DMS79 treated with DMSO at 0.1 percent for 48 hours (cell line): ENCODE measurements at regions not wholly inside any gene's neighbourhood (a gene's known extent, or its start where the extent isn't known, plus 50 kb on each side); places are given as distances from the start of the nearest gene placed in this dataset.

Experiments
- DNase-seq: peaks from one replicate; lab custom pipeline; 2025; lab: John Stamatoyannopoulos, UW

DNA sequence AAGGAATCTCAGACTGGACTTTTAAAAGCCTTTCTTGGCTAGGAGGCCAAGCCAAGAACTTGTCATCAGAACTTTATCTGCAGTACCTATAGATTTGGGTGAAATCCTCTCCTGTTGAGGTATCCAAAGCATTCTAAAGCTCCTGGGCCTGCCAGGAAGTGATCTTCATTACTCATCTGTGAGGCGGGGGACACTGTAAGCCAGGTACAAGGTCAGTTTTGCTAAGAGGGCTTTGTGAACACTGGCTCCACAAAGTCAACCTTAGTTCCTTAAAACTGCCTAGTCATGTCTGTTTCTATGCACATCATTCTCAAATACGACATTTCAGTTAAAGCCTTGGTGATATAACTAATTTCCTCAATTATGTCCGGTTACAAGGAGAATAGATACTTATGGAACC is 236.7 kb downstream of the PIK3R1 start:
- DNase-seq: no peak

DNA sequence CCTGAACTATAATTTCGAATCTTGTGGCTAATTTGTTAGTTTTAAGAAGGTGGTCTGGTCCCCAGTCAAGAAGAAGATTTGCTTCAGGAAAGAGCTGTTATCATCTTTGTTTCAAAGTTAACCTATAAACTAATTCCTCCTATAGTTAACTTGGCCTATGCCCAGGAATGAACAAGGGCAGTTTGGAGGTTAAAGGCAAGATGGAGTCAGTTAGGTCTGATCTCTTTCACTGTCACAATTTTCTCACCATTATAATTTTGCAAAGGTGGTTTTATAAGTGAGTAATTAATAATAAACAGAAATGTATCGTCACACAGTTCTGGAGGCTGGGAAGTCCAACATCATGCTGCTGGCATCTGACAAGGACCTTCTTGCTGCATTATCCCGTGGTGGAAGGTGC is 238.6 kb downstream of the PIK3R1 start:
- DNase-seq: no peak

DNA sequence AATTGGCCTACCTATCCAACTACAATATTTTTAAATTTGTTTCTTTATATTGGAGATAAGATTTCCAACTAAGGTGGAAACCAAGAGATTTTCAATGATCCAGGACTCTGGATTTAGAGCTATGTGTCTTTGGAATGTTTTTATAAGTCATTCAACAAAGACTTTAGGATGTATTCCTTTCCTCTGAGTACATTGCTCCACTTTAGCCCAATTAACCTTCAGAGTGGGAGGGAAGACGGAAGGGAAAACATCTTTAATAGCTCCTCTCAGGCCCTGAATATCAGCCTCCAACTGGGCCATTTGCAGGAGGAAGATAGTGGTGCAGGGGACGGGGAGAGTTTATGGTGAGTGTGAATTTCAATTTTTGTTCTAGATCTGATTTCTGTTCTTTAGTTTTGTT is 239.2 kb downstream of the PIK3R1 start:
- no peak for DNase-seq

GRCh38 chr5:68455216-68455615 is 239.7 kb downstream of the PIK3R1 start:
- no peak for DNase-seq

- peak; percentile 52 for DNase-seq
Measured at GRCh38 chr5:68456756-68457217, 241.2 kb downstream of the PIK3R1 start.

GRCh38 chr5:68457285-68457684 is 241.7 kb downstream of the PIK3R1 start:
- no peak for DNase-seq

DNA sequence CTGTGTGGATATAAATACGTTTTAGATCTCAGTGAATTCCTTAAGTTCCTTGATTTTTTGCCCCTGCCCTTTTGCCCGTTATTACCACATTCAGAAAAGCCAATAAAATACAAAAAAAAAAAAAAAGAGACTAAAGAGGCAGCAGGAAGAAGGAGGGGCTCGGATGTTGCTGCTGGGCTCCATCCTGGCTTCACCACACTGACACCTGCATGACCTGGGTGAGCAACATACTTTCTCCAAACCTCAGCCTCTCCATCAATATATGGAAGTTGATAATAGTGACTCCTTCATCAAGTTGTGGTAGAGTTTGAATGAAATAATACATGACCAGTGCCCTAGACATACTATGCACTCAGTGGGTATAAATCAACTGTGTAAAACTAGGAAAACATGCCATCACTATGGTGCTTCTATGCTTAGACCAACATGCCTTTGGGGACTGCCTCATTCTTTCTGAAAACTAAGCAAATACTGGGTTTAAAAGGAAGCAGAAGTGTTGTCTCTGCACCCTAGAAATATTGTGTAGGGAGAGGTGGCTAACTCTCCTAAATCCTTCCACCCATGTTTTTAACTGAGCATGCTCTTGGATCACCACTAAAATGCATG is 243.0 kb downstream of the PIK3R1 start:
- no peak for DNase-seq

GRCh38 chr5:68459093-68459809 is 243.7 kb downstream of the PIK3R1 start:
- DNase-seq: peak; percentile 42

DNA sequence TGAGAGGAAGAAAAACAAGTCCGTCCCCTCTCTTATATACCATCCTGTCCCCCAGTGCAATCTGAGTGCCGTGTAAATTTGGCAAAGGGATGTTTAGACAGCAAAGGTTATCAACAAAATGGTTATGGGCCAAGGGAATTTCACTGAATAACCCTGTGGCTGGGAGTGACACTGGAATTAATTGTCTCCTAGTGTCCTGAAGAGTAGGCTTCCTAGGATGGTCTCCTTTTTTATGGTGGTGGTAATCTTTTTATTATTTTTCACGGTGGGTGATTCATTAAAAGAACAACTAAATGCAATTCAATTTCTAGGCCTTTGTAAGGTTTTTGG is 244.2 kb downstream of the PIK3R1 start:
- no peak for DNase-seq

DNA sequence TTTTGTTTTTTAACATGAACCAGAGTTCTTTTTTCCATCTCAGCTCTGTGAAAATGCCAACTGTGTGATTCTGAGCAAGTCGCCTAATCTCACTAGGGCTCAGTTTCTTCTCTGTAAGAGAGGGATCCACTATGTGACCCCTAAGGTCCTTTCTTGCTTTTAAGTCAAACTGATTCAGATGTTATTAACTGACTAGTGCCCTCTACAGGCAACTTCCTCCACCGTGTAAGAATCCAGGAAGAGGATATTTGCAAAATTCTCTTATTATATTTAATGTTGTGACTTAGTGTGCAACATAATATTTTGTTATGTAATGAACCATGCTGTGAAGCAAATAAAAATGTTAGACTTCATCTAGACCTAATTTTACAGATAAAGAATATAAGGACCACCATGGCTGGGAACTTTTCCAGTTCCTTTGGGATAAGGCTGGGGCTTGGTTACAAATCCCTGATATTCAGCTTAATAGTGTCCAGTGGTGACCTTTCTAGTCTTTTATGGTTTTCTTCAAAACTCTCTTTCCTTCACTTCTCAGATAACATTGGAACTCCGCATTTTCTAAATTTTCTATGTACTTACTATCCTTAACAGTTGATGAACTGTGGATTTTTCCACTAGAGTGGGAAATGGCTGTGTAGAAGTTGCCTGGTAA is 244.7 kb downstream of the PIK3R1 start:
- DNase-seq: no peak

DNA sequence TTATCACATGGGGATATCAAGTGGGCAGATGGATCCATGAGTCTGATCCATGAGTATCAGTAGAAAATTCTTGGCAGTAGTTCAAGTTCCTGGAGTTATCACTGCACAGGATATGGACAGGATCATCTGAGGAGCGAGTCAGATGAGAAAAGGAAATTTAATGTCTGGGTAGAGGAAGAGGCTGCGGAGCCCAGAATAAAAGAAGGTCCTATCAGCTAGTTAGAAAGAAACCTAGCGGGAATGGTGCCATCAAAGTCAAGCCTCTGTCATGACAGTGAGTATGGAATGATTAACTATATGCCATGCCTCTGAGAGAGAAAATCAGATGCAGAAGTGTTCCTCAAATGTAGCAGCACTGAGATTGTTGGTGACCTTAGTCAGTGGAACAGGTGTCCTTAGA is 248.1 kb downstream of the PIK3R1 start:
- DNase-seq: no peak

- DNase-seq: no peak
Measured at GRCh38 chr5:68464424-68464823, 248.9 kb downstream of the PIK3R1 start.

GRCh38 chr5:68465133-68465532 is 249.6 kb downstream of the PIK3R1 start:
- DNase-seq: no peak

DNA sequence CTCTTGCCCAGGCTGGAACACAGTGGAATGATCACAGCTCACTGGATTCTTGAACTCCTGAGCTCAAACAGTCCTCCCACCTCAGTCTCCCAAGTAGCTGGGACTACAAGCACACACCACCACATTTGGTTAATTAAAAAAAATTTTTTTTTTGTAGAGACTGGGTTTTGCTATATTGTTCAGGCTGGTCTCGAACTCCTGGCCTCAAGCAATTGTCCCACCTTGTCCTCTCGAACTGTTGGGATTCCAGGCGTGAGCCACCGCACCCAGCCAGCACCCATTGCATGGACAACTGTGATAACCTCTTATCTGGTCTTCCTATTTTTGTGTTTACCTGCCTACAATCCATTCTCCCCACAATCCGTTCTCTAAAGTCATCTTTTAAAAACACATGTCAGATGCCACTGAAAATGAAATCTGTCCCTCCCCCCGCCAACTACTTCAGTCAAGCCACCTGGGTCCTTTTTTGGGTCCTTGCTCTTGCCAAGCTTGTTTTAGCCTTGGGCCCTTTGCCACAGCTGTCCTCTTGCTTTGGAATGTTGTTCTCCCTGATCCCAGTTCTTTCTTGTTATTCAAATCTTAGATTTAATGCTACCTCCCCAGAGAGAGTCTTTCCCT is 250.5 kb downstream of the PIK3R1 start:
- DNase-seq: no peak

DNA sequence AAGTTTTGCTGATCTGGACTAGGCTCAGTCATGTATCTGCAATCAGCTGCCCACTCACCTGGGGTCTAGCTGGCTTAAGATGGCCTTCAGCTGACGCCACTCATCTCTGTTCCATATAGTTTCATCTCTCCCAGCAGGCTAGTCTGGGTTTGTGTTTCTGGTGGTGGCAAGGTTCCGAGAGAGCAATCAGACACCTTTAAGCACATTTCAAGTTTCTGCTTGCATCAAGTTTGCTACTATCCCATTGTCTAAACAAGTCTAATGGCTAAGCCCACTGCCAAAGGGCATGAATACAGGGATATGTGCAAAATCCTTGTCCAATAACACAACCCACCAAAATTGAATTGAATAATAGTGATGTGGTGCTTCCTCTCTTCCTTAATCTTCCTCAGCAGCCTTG is 251.7 kb downstream of the PIK3R1 start:
- no peak for DNase-seq

DNA sequence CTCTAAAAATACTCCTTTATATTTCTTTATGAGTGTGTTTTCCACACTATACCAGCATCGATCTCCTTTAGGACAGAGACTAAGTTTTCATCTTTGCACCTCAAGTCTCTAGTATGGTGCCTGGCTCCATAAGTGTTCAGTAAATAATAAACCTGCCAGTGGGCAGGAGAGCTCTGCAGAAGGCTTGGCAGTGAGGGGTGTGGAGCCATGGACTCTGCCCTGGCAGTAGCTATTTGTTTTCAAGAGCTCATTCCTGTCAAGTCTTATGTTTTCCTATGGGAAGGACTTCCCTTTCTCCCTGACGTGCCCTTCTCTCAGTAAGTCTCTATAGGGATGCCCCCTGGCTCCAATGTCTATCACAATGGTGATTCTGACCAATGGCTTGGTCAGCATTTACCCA is 252.2 kb downstream of the PIK3R1 start:
- no peak for DNase-seq

DNA sequence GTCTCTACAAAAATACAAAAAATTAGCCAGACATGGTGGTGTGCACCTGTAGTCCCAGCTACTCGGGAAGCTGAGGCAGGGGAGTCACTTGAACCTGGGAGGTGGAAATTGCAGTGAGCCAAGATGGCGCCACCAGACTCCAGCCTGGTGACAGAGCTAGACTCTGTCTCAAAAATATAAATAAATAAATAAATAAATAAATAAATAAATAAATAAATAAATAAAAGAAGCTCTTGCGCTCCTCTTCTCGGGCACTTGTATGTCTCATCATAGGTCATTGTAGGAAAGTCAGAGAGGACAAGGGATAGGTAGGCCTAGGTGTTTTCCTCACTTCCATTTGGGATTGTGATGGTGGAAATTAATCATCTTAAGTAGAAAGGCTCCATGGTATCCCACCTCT is 252.8 kb downstream of the PIK3R1 start:
- no peak for DNase-seq

- no peak for DNase-seq
Measured at GRCh38 chr5:68475476-68475983, 260.0 kb downstream of the PIK3R1 start.

- DNase-seq: no peak
Measured at GRCh38 chr5:68476854-68477253, 261.3 kb downstream of the PIK3R1 start.

- no peak for DNase-seq
Measured at GRCh38 chr5:68478301-68479095, 262.9 kb downstream of the PIK3R1 start.

DNA sequence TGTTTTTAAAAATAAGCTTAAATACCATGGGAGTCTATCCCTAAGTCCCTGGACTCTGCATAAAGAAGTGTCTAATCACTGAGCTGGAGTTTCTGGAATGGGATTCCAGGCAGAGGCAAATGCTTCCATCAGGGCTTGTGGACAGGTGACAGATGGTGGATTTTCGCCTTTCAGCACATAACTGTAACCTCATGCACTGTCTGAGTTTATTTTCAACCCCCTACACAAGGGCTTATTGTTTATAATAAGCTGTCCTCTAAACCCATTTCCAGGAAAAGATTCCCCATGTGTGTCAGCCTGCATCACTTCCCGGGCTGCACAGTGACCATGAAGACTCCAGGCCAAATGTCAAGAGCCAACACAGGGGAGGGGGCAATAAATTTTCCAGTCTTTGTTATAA is 264.0 kb downstream of the PIK3R1 start:
- DNase-seq: no peak

GRCh38 chr5:68480335-68480940 is 264.9 kb downstream of the PIK3R1 start:
- DNase-seq: no peak
